HepG2 (cell line): ENCODE measurements at regions not wholly inside any gene's neighbourhood (a gene's known extent, or its start where the extent isn't known, plus 50 kb on each side); places are given as distances from the start of the nearest gene placed in this dataset.

ENCODE experiments used
- ATAC-seq: fragments of 200-7000 bp; cut with Tn5 transposase; 3 replicates; pipeline ENCODE4 v1.9.1; 2020; ENCODE audit warnings: mild to moderate bottlenecking, moderate library complexity
- BruUV-seq: library from RNA; stranded (reverse); fragments of 400-500 nt; replicated peaks from 2 replicates; lab custom pipeline; 2021; lab: Mats Ljungman, UMichigan
- CTCF ChIA-PET: fragments of 300-600 bp; formaldehyde crosslinking; extraction: SDS; loops from one replicate; lab custom pipeline; 2021; ENCODE audit warnings: low total read pairs, inconsistent platforms, low intra/inter-chr PET ratio; lab: Yijun Ruan, JAX
- POLR2A ChIA-PET: fragments of 350-600 bp; sonication (Branson Sonifier 250); formaldehyde crosslinking; loops from one replicate; lab custom pipeline; 2020; ENCODE audit warnings: antibody characterized with exemption, inconsistent platforms; lab: Yijun Ruan, JAX
- DNase-seq: peaks from one replicate; pipeline ENCODE4 v3.0.0-alpha.2; 2015; ENCODE audit warnings: low spot score
- FAIRE-seq: peaks from 3 replicates; lab custom pipeline; 2011; peaks lifted over from hg19 to GRCh38; lab: Jason Lieb, UNC
- H2AFZ ChIP-seq: one replicate; pipeline ENCODE4 v1.6.1; 2011; ENCODE audit warnings: low read length, inconsistent platforms
- H3K27ac ChIP-seq: fragments of 300-600 bp; 3 replicates; pipeline ENCODE4 v1.8.0; 2011; ENCODE audit warnings: mixed run types, mild to moderate bottlenecking, mixed read lengths, low read length, inconsistent platforms; ENCODE audit not compliant: insufficient read depth; ENCODE audit errors: extremely low read length
- H3K27me3 ChIP-seq, 2 experiments: fragments of 200-600 bp in 1 of 2; 2 replicates in 1 of 2; 3 replicates in 1 of 2; pipeline versions ENCODE4 v1.6.0 to v1.8.0; 2011; ENCODE audit warnings: low read length in 2 of 2, mild to moderate bottlenecking in 2 of 2, moderate library complexity in 2 of 2, inconsistent platforms in 1 of 2; ENCODE audit not compliant: insufficient read depth in 2 of 2, control insufficient read depth in 1 of 2
- H3K36me3 ChIP-seq, 2 experiments: fragments of 200-600 bp in 1 of 2; replicated peaks in 1 of 2; 2 replicates in 1 of 2; 3 replicates in 1 of 2; pipeline versions ENCODE4 v1.5.1 to v1.8.0; 2011; ENCODE audit warnings: low read length in 2 of 2, inconsistent platforms in 1 of 2; ENCODE audit not compliant: insufficient read depth in 2 of 2, control insufficient read depth in 1 of 2
- H3K4me1 ChIP-seq: 2 replicates; pipeline ENCODE4 v1.5.1; 2012; ENCODE audit warnings: low read length, inconsistent platforms; ENCODE audit not compliant: insufficient read depth
- H3K4me2 ChIP-seq: 2 replicates; pipeline ENCODE4 v1.6.0; 2011; ENCODE audit warnings: low read depth, low read length, inconsistent platforms
- H3K4me3 ChIP-seq, 3 experiments: fragments of 200-600 bp in 1 of 3; sonication (generic), shearing (Covaris generic) in 1 of 3; replicated peaks in 1 of 3; 2 replicates each; pipeline ENCODE4 v1.5.1; 2011 to 2016; ENCODE audit warnings: low read length in 3 of 3, inconsistent platforms in 2 of 3, low read depth in 2 of 3, mild to moderate bottlenecking in 2 of 3, control low read depth in 1 of 3, mixed read lengths in 1 of 3; ENCODE audit not compliant: insufficient read depth in 1 of 3
- H3K79me2 ChIP-seq: one replicate; pipeline ENCODE4 v1.6.1; 2011; ENCODE audit warnings: low read length, inconsistent platforms; ENCODE audit not compliant: insufficient read depth
- H3K9ac ChIP-seq: 2 replicates; pipeline ENCODE4 v1.6.0; 2011; ENCODE audit warnings: mild to moderate bottlenecking, low read depth, low read length, inconsistent platforms; ENCODE audit not compliant: insufficient read depth
- H3K9me3 ChIP-seq: 2 replicates; pipeline ENCODE4 v1.5.1; 2012; ENCODE audit warnings: mild to moderate bottlenecking, low read length
- H4K20me1 ChIP-seq: 2 replicates; pipeline ENCODE4 v1.6.0; 2011; ENCODE audit warnings: inconsistent platforms, mild to moderate bottlenecking, low read length, moderate library complexity; ENCODE audit not compliant: insufficient read depth
- TEAD2 ChIP-seq: sonication (generic); formaldehyde crosslinking; IDR thresholded peaks from 2 replicates; pipeline ENCODE4 v1.9.0; 2021; ENCODE audit warnings: missing genetic modification reagents
- WGBS: methylation state at CpG from one replicate; pipeline ENCODE4 v1.1.6; 2017; ENCODE audit warnings: low lambda C conversion rate; 5-methylcytosine and 5-hydroxymethylcytosine counted together
- in situ Hi-C: cut with HindIII; loops from 2 replicates; pipeline ENCODE4 v1.10.0; 2017; ENCODE audit warnings: low pct_unique_long_range_greater_than_20kb; ENCODE audit not compliant: extremely low pct_ligation_motif_present
- intact Hi-C: fragments of 100-400 bp; cut with micrococcal nuclease; formaldehyde crosslinking; loops from one replicate; pipeline ENCODE4 v1.10.0; 2022; ENCODE audit not compliant: unreplicated experiment
- TF ChIP-seq, protein P1 (sequence below): sonication (generic); formaldehyde crosslinking; IDR thresholded peaks from 2 replicates; pipeline ENCODE4 v1.4.0; 2020; ENCODE audit warnings: mild to moderate bottlenecking, missing genetic modification reagents
- TF ChIP-seq, protein P2 (sequence below): sonication (generic); formaldehyde crosslinking; IDR thresholded peaks from 2 replicates; pipeline ENCODE4 v1.9.0; 2021; ENCODE audit warnings: missing genetic modification reagents, mild to moderate bottlenecking, borderline replicate concordance

DNA sequence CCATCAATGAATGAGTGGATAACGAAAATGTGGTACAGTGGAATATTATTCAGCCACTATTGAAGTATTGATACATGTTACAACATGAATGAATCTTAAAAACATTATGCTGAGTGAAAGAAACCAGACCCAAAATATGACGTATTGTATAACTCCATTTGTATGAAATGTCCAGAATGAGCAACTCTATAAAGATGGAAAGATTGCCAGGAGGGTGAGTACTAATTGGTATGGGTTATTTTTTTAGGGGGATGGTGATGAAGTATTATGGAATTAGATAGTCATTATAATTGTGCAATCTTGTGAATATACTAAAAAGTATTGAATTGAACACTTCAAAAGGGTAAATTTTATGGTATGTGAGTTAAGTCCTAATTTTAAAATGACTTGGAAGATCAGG, 278.6 kb downstream of the SIPA1L2 start:
- Histone ChIP-seq H3K4me2 (no peak overlapping the region), H3K9me3 (no peaks in the 10 kb centered on the region), H3K4me1 (no peaks in the 10 kb centered on the region), H3K36me3 (no peaks in the 10 kb centered on the region), H4K20me1 (no peaks in the 10 kb centered on the region), H2AFZ (no peak overlapping the region), H3K27me3 (no peaks in the 10 kb centered on the region), H3K79me2 (no peaks in the 10 kb centered on the region), H3K27ac (no peak overlapping the region)
- DNase-seq (no peak), ATAC-seq (no peak), FAIRE-seq (no peak)
- ChIA-PET POLR2A (no interaction called here), CTCF (no interaction called here)
- no TSS peak for BruUV-seq
- in situ Hi-C loops (no loop called here), intact Hi-C loops (no loop called here)
- WGBS = 28% methylated on average over 2 of the region's 2 CpGs
- TF ChIP-seq, protein P1, sequence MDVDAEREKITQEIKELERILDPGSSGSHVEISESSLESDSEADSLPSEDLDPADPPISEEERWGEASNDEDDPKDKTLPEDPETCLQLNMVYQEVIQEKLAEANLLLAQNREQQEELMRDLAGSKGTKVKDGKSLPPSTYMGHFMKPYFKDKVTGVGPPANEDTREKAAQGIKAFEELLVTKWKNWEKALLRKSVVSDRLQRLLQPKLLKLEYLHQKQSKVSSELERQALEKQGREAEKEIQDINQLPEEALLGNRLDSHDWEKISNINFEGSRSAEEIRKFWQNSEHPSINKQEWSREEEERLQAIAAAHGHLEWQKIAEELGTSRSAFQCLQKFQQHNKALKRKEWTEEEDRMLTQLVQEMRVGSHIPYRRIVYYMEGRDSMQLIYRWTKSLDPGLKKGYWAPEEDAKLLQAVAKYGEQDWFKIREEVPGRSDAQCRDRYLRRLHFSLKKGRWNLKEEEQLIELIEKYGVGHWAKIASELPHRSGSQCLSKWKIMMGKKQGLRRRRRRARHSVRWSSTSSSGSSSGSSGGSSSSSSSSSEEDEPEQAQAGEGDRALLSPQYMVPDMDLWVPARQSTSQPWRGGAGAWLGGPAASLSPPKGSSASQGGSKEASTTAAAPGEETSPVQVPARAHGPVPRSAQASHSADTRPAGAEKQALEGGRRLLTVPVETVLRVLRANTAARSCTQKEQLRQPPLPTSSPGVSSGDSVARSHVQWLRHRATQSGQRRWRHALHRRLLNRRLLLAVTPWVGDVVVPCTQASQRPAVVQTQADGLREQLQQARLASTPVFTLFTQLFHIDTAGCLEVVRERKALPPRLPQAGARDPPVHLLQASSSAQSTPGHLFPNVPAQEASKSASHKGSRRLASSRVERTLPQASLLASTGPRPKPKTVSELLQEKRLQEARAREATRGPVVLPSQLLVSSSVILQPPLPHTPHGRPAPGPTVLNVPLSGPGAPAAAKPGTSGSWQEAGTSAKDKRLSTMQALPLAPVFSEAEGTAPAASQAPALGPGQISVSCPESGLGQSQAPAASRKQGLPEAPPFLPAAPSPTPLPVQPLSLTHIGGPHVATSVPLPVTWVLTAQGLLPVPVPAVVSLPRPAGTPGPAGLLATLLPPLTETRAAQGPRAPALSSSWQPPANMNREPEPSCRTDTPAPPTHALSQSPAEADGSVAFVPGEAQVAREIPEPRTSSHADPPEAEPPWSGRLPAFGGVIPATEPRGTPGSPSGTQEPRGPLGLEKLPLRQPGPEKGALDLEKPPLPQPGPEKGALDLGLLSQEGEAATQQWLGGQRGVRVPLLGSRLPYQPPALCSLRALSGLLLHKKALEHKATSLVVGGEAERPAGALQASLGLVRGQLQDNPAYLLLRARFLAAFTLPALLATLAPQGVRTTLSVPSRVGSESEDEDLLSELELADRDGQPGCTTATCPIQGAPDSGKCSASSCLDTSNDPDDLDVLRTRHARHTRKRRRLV (CRISPR knock-in tag) = no peak
- TF ChIP-seq TEAD2 (CRISPR knock-in tag) = no peak
- TF ChIP-seq, protein P2, sequence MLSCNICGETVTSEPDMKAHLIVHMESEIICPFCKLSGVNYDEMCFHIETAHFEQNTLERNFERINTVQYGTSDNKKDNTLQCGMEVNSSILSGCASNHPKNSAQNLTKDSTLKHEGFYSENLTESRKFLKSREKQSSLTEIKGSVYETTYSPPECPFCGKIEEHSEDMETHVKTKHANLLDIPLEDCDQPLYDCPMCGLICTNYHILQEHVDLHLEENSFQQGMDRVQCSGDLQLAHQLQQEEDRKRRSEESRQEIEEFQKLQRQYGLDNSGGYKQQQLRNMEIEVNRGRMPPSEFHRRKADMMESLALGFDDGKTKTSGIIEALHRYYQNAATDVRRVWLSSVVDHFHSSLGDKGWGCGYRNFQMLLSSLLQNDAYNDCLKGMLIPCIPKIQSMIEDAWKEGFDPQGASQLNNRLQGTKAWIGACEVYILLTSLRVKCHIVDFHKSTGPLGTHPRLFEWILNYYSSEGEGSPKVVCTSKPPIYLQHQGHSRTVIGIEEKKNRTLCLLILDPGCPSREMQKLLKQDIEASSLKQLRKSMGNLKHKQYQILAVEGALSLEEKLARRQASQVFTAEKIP (CRISPR knock-in tag) = no peak
- TF ChIP-seq, all 625 proteins: peak for 0
- Histone ChIP-seq H3K4me3 (no peak overlapping the region), H3K9ac (no peak overlapping the region)
